ENCODE measurements at regions not wholly inside any gene's neighbourhood (a gene's known extent, or its start where the extent isn't known, plus 50 kb on each side); places are given as distances from the start of the nearest gene placed in this dataset.
"Not testable (repeated sequence)": the region's sequence is repeated elsewhere in the genome, so short reads cannot be mapped to it uniquely, and the experiment has no call there.

DNA sequence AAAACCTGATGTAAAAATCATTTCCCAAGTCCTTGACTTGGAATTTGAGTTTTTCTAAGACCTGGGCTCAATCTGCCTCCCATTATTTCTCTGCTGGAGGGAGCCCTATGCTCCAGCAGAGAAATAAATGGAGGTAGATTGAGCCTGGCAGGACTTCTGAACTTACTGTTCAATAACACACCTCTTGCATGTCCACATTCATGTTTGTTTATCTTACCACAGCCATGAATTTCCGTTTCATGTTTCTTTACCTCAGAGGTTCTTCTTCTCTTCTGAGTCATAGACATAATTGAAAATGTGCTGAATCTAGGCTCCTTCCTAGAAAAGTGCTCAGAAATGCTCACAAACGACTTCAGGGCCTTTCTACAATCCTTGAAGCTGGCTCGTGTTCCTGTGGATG is 170.8 kb downstream of the PMAIP1 start:
- no peak overlapping the region for H3K4me3 ChIP-seq (ENCODE audit: low read depth, low read length)
- no peak for DNase-seq (ENCODE audit: low read depth)
- TF ChIP-seq, protein P1, sequence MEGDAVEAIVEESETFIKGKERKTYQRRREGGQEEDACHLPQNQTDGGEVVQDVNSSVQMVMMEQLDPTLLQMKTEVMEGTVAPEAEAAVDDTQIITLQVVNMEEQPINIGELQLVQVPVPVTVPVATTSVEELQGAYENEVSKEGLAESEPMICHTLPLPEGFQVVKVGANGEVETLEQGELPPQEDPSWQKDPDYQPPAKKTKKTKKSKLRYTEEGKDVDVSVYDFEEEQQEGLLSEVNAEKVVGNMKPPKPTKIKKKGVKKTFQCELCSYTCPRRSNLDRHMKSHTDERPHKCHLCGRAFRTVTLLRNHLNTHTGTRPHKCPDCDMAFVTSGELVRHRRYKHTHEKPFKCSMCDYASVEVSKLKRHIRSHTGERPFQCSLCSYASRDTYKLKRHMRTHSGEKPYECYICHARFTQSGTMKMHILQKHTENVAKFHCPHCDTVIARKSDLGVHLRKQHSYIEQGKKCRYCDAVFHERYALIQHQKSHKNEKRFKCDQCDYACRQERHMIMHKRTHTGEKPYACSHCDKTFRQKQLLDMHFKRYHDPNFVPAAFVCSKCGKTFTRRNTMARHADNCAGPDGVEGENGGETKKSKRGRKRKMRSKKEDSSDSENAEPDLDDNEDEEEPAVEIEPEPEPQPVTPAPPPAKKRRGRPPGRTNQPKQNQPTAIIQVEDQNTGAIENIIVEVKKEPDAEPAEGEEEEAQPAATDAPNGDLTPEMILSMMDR (IDR thresholded peaks at IDR 0.05; ENCODE audit: control insufficient read depth, extremely low read depth, insufficient read depth) = no peak

DNA sequence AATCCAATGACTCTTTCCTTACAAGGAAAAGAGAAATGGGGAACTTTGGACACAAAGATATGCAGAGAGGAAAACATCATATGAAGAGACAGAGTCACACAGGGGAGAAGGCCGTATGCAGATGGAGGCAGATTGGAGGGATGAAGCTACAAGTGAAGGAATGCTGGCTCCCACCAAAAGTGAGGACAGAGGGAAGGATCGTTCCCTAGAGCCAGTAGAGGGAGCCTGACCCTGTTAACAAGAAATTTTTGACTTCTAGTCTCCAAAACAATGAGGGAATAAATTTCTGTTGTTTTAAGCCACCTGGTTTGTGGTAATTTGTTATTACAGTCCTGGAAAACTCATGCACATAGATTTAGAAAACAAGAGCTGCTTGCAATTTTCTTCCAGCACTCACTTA is 169.3 kb downstream of the PMAIP1 start:
- H3K4me3 ChIP-seq (ENCODE audit: low read depth, low read length) = no peak overlapping the region
- no peak for DNase-seq (ENCODE audit: low read depth)
- TF ChIP-seq, protein P1 (IDR thresholded peaks at IDR 0.05; ENCODE audit: control insufficient read depth, extremely low read depth, insufficient read depth) = no peak

DNA sequence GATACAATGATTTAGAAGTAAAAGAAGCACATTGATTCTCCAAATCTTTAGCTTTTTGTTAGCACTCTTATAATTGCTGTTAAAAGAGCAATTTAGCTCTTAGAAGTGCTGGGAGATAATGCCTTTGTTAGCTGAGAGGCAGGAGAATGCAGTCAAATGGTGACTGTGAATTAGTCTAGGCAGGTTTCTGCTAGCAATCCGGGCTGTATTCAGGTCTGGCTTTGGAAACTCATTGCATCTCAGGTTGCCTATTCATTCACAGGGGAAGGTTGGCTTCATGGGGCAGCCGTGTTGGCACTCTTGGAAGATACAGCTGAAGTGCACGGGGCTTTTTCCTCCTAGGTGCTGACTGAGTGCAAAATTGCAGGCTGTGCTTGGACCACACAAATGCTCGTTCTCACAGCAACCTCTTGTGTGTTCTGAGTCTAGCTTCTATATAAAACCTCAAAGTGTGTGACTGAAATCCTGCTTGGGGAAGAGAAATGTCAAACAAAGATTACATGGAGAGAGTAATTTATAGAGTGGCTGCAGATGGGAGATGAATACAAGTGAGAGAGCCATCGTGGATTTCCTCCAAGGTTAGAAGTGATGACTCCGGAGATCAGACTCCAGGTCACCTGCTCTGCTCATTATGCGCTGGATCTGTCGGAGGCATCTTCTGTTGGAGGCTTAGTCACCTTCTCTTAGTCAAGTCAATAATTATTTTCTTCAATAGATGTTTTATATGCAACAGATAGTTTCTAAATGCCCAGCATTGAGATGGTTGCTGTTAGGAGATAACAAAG is 167.8 kb downstream of the PMAIP1 start:
- TF ChIP-seq, protein P1 (IDR thresholded peaks at IDR 0.05; ENCODE audit: control insufficient read depth, extremely low read depth, insufficient read depth) = no peak
- no peak for DNase-seq (ENCODE audit: low read depth)
- H3K4me3 ChIP-seq (ENCODE audit: low read depth, low read length) = no peak overlapping the region

DNA sequence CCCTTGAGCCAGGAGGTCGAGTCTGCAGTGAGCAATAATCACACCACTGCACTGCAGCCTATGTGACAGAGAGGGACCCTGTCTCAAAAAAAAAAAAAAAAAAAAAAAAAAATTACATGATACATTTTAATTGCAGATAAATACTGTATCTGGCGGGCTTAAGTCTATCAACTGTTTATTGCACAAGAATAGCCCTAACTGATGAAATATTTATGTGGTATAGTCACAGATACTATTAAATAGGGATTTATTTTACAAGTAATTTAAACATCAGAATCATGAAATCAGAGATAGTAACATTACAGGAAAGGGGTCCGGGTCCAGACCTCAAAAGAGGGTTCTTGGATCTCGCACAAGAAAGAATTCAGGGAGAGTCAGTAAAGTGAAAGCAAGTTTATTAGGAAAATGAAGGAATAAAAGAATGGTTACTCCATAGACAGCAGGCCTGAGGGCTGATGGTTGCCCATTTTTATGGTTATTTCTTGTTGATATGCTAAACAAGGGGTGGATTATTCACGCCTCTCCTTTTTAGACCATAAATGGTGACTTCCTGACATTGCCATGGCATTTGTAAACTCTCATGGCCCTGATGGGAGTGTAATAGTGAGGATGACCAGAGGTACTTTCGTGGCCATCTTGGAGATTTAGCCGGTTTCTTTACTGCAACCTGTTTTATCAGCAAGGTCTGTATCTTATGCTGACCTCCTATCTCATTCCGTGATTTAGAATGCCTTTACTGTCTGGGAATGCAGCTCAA is 166.6 kb downstream of the PMAIP1 start:
- no peak overlapping the region for H3K4me3 ChIP-seq (ENCODE audit: low read depth, low read length)
- TF ChIP-seq, protein P1 (IDR thresholded peaks at IDR 0.05; ENCODE audit: control insufficient read depth, extremely low read depth, insufficient read depth) = no peak
- no peak for DNase-seq (ENCODE audit: low read depth)

DNA sequence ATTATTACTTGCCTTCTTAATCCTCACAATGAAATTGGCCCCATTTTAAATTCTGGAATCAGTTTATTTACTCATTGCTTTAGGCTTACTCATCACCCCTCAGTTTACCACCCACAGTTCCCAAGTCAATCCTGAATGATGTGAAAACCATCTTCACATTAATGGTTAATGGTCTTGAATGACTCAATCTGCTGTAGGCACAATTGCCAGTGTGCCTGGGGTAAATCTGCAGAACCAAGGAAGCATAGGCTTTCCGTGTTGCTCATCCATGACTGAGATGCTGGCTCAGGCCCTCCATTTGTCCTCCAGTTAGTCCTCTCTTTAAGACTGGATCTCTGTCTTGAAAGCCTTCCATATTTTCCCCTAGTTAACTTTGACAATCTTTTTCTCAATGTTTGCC is 164.5 kb downstream of the PMAIP1 start:
- TF ChIP-seq, protein P1 (IDR thresholded peaks at IDR 0.05; ENCODE audit: control insufficient read depth, extremely low read depth, insufficient read depth) = no peak
- DNase-seq (ENCODE audit: low read depth) = no peak
- no peak overlapping the region for H3K4me3 ChIP-seq (ENCODE audit: low read depth, low read length)

DNA sequence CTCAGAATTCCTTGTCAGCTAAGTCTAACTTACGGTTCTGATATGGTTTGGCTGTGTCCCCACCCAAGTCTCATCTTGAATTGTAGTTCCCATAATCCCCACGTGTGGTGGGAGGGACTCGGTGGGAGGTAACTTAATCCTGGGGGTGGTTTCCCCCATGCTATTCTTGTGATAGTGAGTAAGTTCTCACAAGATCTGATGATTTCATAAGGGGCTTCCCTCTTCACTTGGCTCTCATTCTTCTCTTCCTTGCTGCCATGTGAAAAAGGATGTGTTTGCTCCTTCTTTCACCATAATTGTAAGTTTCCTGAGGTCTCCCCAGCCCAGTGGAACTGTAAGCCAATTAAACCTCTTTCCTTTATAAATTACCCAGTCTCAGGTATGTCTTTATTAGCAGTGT is 163.0 kb downstream of the PMAIP1 start:
- H3K4me3 ChIP-seq (ENCODE audit: low read depth, low read length); DNase-seq (ENCODE audit: low read depth): not testable (repeated sequence)

DNA sequence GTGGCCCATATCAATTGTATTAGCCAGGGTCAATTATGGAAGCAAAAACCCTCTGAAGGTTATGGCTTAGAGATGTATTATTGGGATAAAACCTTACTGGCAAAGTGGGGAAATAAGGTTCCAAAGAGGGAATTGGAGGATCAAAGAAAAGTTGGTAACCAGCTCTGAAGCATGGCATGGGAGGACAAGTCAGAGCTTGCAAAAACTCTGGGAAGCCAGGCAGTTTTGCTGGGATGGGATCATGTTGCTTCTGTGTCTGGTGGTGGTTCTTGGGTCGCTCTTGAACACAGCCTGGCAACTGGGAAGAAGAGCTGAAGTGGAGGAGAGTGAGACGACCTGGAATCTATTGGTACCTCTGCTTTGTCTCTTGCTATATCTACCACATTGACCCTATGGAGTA is 162.6 kb downstream of the PMAIP1 start:
- no peak for DNase-seq (ENCODE audit: low read depth)
- TF ChIP-seq, protein P1 (IDR thresholded peaks at IDR 0.05; ENCODE audit: control insufficient read depth, extremely low read depth, insufficient read depth) = no peak
- no peak overlapping the region for H3K4me3 ChIP-seq (ENCODE audit: low read depth, low read length)
